Adrenal gland (tissue), 5 donors: ENCODE measurements at regions not wholly inside any gene's neighbourhood (a gene's known extent, or its start where the extent isn't known, plus 50 kb on each side); places are given as distances from the start of the nearest gene placed in this dataset.

ENCODE experiments used
- CTCF ChIP-seq, 6 experiments: fragments of 450-650 bp in 4 of 6; fragments of 200-600 bp in 2 of 6; sonication (generic) in 1 of 6; IDR thresholded peaks; 1 replicate in 5 of 6; 2 replicates in 1 of 6; pipeline versions ENCODE4 v1.5.1 to v1.8.0; 2016 to 2021; ENCODE audit warnings: antibody characterized with exemption in 6 of 6, mild to moderate bottlenecking in 2 of 6, moderate library complexity in 1 of 6
- POLR2A ChIP-seq, 2 donors: fragments of 450-650 bp; IDR thresholded peaks; one replicate each; pipeline ENCODE4 v1.6.1; 2017; ENCODE audit warnings: antibody characterized with exemption in 2 of 2, mild to moderate bottlenecking in 2 of 2, moderate library complexity in 1 of 2
- donor health status: DM: no; HTN: no; CAD: no.

DNA sequence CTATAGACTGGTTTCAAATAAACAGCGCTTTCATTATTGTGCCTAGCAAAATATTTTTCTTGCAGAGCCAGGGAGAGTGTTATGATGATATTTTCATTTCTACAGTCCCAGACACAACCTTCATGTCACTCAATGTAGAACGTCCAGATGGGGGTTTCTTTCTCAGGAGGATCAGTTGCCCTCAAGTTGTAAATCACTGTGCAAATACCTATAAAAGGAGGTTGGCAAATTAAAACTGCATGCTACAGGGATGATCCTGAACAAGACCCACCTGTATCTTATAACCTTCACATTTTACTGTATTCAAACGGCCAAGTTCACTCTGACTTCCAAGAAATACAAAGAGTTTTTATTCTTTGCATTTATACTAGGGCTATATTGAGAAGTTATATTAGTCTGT, 486.0 kb downstream of the EDEM1 start:
- no peak for TF ChIP-seq CTCF (IDR thresholded peaks at IDR 0.05)
- no peak for TF ChIP-seq POLR2A (IDR thresholded peaks at IDR 0.05)
